BJ (cell line): ENCODE measurements at regions not wholly inside any gene's neighbourhood (a gene's known extent, or its start where the extent isn't known, plus 50 kb on each side); places are given as distances from the start of the nearest gene placed in this dataset.

Experiments used
- CTCF ChIA-PET: fragments of 350-600 bp; formaldehyde crosslinking; extraction: SDS; loops from one replicate; lab custom pipeline; 2021; ENCODE audit warnings: antibody characterized with exemption, inconsistent platforms; lab: Yijun Ruan, JAX
- POLR2A ChIA-PET: fragments of 300-600 bp; sonication (Branson Sonifier 250); formaldehyde crosslinking; extraction: SDS; loops from one replicate; lab custom pipeline; 2021; ENCODE audit warnings: antibody characterized with exemption; lab: Charles Lee
- DNase-seq: peaks from one replicate; pipeline ENCODE4 v3.0.0-alpha.2; 2011; ENCODE audit warnings: low read depth
- H3K27me3 ChIP-seq: 2 replicates; pipeline ENCODE4 v1.6.0; 2011; ENCODE audit warnings: low read length; ENCODE audit not compliant: control insufficient read depth, insufficient read depth
- H3K36me3 ChIP-seq: 2 replicates; pipeline ENCODE4 v1.5.1; 2011; ENCODE audit warnings: low read length; ENCODE audit not compliant: control insufficient read depth, insufficient read depth
- H3K4me3 ChIP-seq: 2 replicates; pipeline ENCODE4 v1.5.1; 2011; ENCODE audit warnings: low read depth, mild to moderate bottlenecking, control low read depth, low read length
- CTCF ChIP-seq: IDR thresholded peaks from 2 replicates; pipeline ENCODE4 v1.5.1; 2011; ENCODE audit warnings: low read depth, mild to moderate bottlenecking, control low read depth, inconsistent platforms, low read length, moderate library complexity; ENCODE audit not compliant: insufficient read depth

GRCh38 chr6:19156443-19156842, 680.7 kb upstream of the ID4 start:
- ChIA-PET CTCF (no interaction called here), POLR2A (no interaction called here)
- DNase-seq, result no peak
- no peak overlapping the region for H3K4me3 ChIP-seq
- TF ChIP-seq CTCF, result no peak
- H3K36me3 ChIP-seq, result no peaks in the 10 kb centered on the region
- no peaks in the 10 kb centered on the region for H3K27me3 ChIP-seq

GRCh38 chr6:19157486-19157885, 679.7 kb upstream of the ID4 start:
- ChIA-PET POLR2A (no interaction called here), CTCF (no interaction called here)
- no peak overlapping the region for H3K4me3 ChIP-seq
- no peak for TF ChIP-seq CTCF
- no peaks in the 10 kb centered on the region for H3K36me3 ChIP-seq
- DNase-seq, result no peak
- H3K27me3 ChIP-seq, result no peaks in the 10 kb centered on the region

GRCh38 chr6:19158586-19158985, 678.6 kb upstream of the ID4 start:
- Histone ChIP-seq H3K27me3 (no peaks in the 10 kb centered on the region), H3K36me3 (no peaks in the 10 kb centered on the region), H3K4me3 (no peak overlapping the region)
- TF ChIP-seq CTCF, result no peak
- ChIA-PET CTCF (no interaction called here), POLR2A (interaction anchor here (0.8 kb wide), 1 partner anchor 119 kb away, joined by 3 read pairs; no protein-coding TSS in a partner anchor)
- no peak for DNase-seq

GRCh38 chr6:19159089-19159488, 678.1 kb upstream of the ID4 start:
- CTCF ChIA-PET, result no interaction called here
- H3K36me3 ChIP-seq, result no peaks in the 10 kb centered on the region
- H3K4me3 ChIP-seq, result no peak overlapping the region
- DNase-seq, result no peak
- no peak for TF ChIP-seq CTCF
- H3K27me3 ChIP-seq, result no peaks in the 10 kb centered on the region
- POLR2A ChIA-PET, result no interaction called here

GRCh38 chr6:19159561-19159960, 677.6 kb upstream of the ID4 start:
- no peak for DNase-seq
- no peak for TF ChIP-seq CTCF
- Histone ChIP-seq H3K4me3 (no peak overlapping the region), H3K36me3 (no peaks in the 10 kb centered on the region), H3K27me3 (no peaks in the 10 kb centered on the region)
- CTCF ChIA-PET, result no interaction called here
- POLR2A ChIA-PET, result no interaction called here
